Breast epithelium (tissue), 4 donors: ENCODE measurements at regions not wholly inside any gene's neighbourhood (a gene's known extent, or its start where the extent isn't known, plus 50 kb on each side); places are given as distances from the start of the nearest gene placed in this dataset.

Experiments used
- DNase-seq, 2 donors: peaks; one replicate each; pipeline ENCODE4 v3.0.0-alpha.2; 2019; ENCODE audit warnings: low spot score in 2 of 2
- H3K27ac ChIP-seq, 2 donors: fragments of 200-600 bp; sonication (generic) in 1 of 2; one replicate each; pipeline ENCODE4 v1.5.1; 2016 to 2019; ENCODE audit warnings: mild to moderate bottlenecking in 1 of 2
- H3K27me3 ChIP-seq, 2 donors: fragments of 200-600 bp; sonication (generic) in 1 of 2; one replicate each; pipeline versions ENCODE4 v1.5.1 to v1.6.0; 2017 to 2019; ENCODE audit warnings: control low read depth in 1 of 2, mild to moderate bottlenecking in 1 of 2
- H3K36me3 ChIP-seq: fragments of 200-600 bp; one replicate; pipeline ENCODE4 v1.5.1; 2019
- H3K4me1 ChIP-seq, 2 donors: fragments of 200-600 bp; sonication (generic); one replicate each; pipeline ENCODE4 v1.5.1; 2016 to 2019; ENCODE audit warnings: control low read depth in 1 of 2
- H3K4me3 ChIP-seq, 3 donors: fragments of 200-600 bp; sonication (generic); 1 replicate in 2 of 3; 2 replicates in 1 of 3; pipeline ENCODE4 v1.5.1; 2016 to 2019; ENCODE audit warnings: mild to moderate bottlenecking in 3 of 3, moderate library complexity in 2 of 3
- H3K9me3 ChIP-seq, 2 donors: fragments of 200-600 bp; sonication (generic) in 1 of 2; one replicate each; pipeline ENCODE4 v1.5.1; 2016 to 2019; ENCODE audit warnings: control low read depth in 1 of 2
- POLR2A ChIP-seq: fragments of 450-650 bp; IDR thresholded peaks from one replicate; pipeline ENCODE4 v1.6.1; 2016; ENCODE audit warnings: antibody characterized with exemption, mild to moderate bottlenecking, moderate library complexity
- POLR2AphosphoS5 ChIP-seq, 3 donors: sonication (generic); formaldehyde crosslinking; IDR thresholded peaks; one replicate each; pipeline ENCODE4 v1.6.1; 2017; ENCODE audit warnings: antibody characterized with exemption in 3 of 3
- intact Hi-C: fragments of 100-400 bp; cut with DNase I; formaldehyde crosslinking; loops from one replicate; pipeline ENCODE4 v1.15.1; 2023; ENCODE audit warnings: low total_unique reads
- TF ChIP-seq, protein P1 (sequence below), 3 donors: fragments of 450-650 bp; IDR thresholded peaks; one replicate each; pipeline ENCODE4 v1.5.1; 2016 to 2017; ENCODE audit warnings: antibody characterized with exemption in 3 of 3, mild to moderate bottlenecking in 3 of 3, moderate library complexity in 3 of 3

DNA sequence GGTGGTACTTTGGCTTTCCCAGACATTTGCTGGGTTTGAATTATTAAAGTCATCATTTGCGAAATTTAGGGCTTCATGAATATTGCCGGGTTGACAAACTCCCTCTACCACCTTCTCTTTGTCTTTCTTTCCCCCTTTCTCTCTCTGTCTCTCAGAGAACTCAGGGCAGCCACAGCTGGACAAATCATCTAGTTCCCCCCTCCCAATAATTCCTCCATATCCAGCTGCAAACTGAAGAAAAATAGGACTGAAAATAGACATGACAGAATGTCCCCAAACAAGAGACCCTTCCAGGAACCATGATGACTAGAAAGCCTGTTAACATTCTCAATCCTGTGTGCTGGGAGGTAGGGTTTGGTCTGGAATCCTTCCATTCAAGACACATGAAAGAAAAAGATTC is 67.1 kb upstream of the TBX5 start:
- H3K36me3 ChIP-seq = no peaks in the 10 kb centered on the region
- DNase-seq = no peak
- H3K4me3 ChIP-seq = no peak overlapping the region
- H3K4me1 ChIP-seq = no peaks in the 10 kb centered on the region
- H3K27ac ChIP-seq = no peak overlapping the region
- H3K27me3 ChIP-seq = peaks cover 0 to 23% of the 10 kb centered on the region in 2 donors
- H3K9me3 ChIP-seq = no peaks in the 10 kb centered on the region
- intact Hi-C loops = loop anchor here (5.0 kb wide), 1 partner anchor 811 kb away; no protein-coding TSS in a partner anchor
- no peak for TF ChIP-seq POLR2AphosphoS5 (IDR thresholded peaks at IDR 0.05)
- TF ChIP-seq, protein P1, sequence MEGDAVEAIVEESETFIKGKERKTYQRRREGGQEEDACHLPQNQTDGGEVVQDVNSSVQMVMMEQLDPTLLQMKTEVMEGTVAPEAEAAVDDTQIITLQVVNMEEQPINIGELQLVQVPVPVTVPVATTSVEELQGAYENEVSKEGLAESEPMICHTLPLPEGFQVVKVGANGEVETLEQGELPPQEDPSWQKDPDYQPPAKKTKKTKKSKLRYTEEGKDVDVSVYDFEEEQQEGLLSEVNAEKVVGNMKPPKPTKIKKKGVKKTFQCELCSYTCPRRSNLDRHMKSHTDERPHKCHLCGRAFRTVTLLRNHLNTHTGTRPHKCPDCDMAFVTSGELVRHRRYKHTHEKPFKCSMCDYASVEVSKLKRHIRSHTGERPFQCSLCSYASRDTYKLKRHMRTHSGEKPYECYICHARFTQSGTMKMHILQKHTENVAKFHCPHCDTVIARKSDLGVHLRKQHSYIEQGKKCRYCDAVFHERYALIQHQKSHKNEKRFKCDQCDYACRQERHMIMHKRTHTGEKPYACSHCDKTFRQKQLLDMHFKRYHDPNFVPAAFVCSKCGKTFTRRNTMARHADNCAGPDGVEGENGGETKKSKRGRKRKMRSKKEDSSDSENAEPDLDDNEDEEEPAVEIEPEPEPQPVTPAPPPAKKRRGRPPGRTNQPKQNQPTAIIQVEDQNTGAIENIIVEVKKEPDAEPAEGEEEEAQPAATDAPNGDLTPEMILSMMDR (IDR thresholded peaks at IDR 0.05) = no peak
- TF ChIP-seq POLR2A = no peak

DNA sequence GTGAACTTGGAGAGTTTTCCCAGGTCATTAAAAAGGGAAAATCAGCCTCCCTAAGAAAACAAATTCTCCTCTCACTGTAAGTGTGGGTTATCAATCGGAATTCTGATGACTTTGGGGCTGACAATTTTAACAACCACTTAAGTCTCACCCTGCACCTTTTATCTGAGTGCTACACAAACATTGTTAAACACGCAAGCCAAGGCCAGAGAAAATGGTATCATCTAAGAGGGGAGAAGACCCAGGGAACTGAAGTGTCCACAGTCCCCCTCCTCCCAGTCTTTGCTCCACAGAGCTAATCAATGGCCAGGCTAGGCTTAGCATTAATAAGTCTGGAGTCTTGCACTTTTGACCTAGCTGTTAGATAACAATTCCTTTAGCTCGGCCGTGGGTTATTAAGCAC is 51.7 kb upstream of the TBX5 start:
- TF ChIP-seq, protein P1 (IDR thresholded peaks at IDR 0.05) = no peak
- TF ChIP-seq POLR2A = no peak
- TF ChIP-seq POLR2AphosphoS5 (IDR thresholded peaks at IDR 0.05) = no peak
- no peaks in the 10 kb centered on the region for H3K9me3 ChIP-seq
- peaks cover 0 to 21% of the 10 kb centered on the region in 2 donors for H3K27me3 ChIP-seq
- intact Hi-C loops = no loop called here
- no peak overlapping the region for H3K4me3 ChIP-seq
- no peaks in the 10 kb centered on the region for H3K4me1 ChIP-seq
- H3K36me3 ChIP-seq = no peaks in the 10 kb centered on the region
- H3K27ac ChIP-seq = no peak overlapping the region
- DNase-seq = no peak
